GM12878 (cell line): ENCODE measurements at regions not wholly inside any gene's neighbourhood (a gene's known extent, or its start where the extent isn't known, plus 50 kb on each side); places are given as distances from the start of the nearest gene placed in this dataset.

Source experiments
- ATAC-seq: fragments of 200-7000 bp; cut with Tn5 transposase; 3 replicates; pipeline ENCODE4 v1.9.1; 2020; ENCODE audit warnings: mild to moderate bottlenecking, moderate library complexity
- BruUV-seq: library from RNA; stranded (reverse); fragments of 400-500 nt; replicated peaks from 2 replicates; lab custom pipeline; 2021; lab: Mats Ljungman, UMichigan
- CTCF ChIA-PET: fragments of 300-600 bp; sonication (Branson Sonifier 250); formaldehyde crosslinking; extraction: SDS; loops from one replicate; lab custom pipeline; 2021; ENCODE audit warnings: inconsistent platforms; lab: Yijun Ruan, JAX
- POLR2A ChIA-PET: fragments of 350-600 bp; formaldehyde crosslinking; extraction: SDS; loops from one replicate; lab custom pipeline; 2021; ENCODE audit warnings: inconsistent platforms; lab: Charles Lee
- RAD21 ChIA-PET: fragments of 300-600 bp; sonication (Branson Sonifier 250); formaldehyde crosslinking; loops from one replicate; lab custom pipeline; 2023; ENCODE audit warnings: antibody characterized with exemption; ENCODE audit not compliant: unreplicated experiment; lab: Charles Lee
- SMC1A ChIA-PET: fragments of 300-600 bp; sonication (Branson Sonifier 250); formaldehyde crosslinking; loops from one replicate; lab custom pipeline; 2023; ENCODE audit not compliant: unreplicated experiment, uncharacterized antibody; lab: Charles Lee
- DNase-seq: peaks from one replicate; pipeline ENCODE4 v3.0.0-alpha.2; 2011; ENCODE audit warnings: low read depth, low spot score
- FAIRE-seq: peaks from 3 replicates; lab custom pipeline; 2011; peaks lifted over from hg19 to GRCh38; lab: Jason Lieb, UNC
- H2AFZ ChIP-seq: 2 replicates; pipeline ENCODE4 v1.6.0; 2011; ENCODE audit warnings: low read depth, low read length, control low read depth; ENCODE audit not compliant: control insufficient read depth
- H3K27ac ChIP-seq: 2 replicates; pipeline ENCODE4 v1.5.1; 2011; ENCODE audit warnings: control low read depth; ENCODE audit not compliant: control insufficient read depth, insufficient read depth
- H3K27me3 ChIP-seq, 2 experiments: replicated peaks in 1 of 2; 2 replicates each; pipeline versions ENCODE4 v1.6.0 to v1.6.1; 2011; ENCODE audit warnings: low read length in 1 of 2; ENCODE audit not compliant: control insufficient read depth in 2 of 2, insufficient read depth in 2 of 2
- H3K36me3 ChIP-seq, 2 experiments: 2 replicates each; pipeline ENCODE4 v1.5.1; 2011; ENCODE audit warnings: low read length in 1 of 2; ENCODE audit not compliant: control insufficient read depth in 2 of 2, insufficient read depth in 2 of 2
- H3K4me1 ChIP-seq: 2 replicates; pipeline ENCODE4 v1.6.1; 2011; ENCODE audit warnings: mild to moderate bottlenecking, low read length, moderate library complexity, mixed read lengths; ENCODE audit not compliant: control insufficient read depth, insufficient read depth
- H3K4me2 ChIP-seq: 2 replicates; pipeline ENCODE4 v1.6.0; 2011; ENCODE audit warnings: control low read depth; ENCODE audit not compliant: control insufficient read depth, insufficient read depth
- H3K4me3 ChIP-seq: fragments of 200-600 bp; sonication (generic); 2 replicates; pipeline ENCODE4 v1.5.1; 2016
- H3K79me2 ChIP-seq: 2 replicates; pipeline ENCODE4 v1.6.0; 2011; ENCODE audit warnings: low read length; ENCODE audit not compliant: control insufficient read depth, insufficient read depth
- H3K9ac ChIP-seq: 2 replicates; pipeline ENCODE4 v1.8.0; 2011; ENCODE audit warnings: low read length, control low read depth, mixed read lengths; ENCODE audit not compliant: control insufficient read depth, insufficient read depth
- H3K9me3 ChIP-seq: replicated peaks from 3 replicates; pipeline ENCODE4 v1.5.1; 2011; ENCODE audit warnings: mild to moderate bottlenecking, low read length; ENCODE audit not compliant: control insufficient read depth, insufficient read depth
- H4K20me1 ChIP-seq: 2 replicates; pipeline ENCODE4 v1.6.0; 2011; ENCODE audit not compliant: control insufficient read depth, insufficient read depth
- BACH1 ChIP-seq: fragments of 450-650 bp; IDR thresholded peaks from 2 replicates; pipeline ENCODE4 v1.6.1; 2017; ENCODE audit warnings: mild to moderate bottlenecking, borderline replicate concordance
- HDAC6 ChIP-seq: fragments of 200-600 bp; sonication (generic); IDR thresholded peaks from one replicate; pipeline ENCODE4 v1.8.0; 2017; ENCODE audit warnings: antibody characterized with exemption; ENCODE audit not compliant: unreplicated experiment
- IRF4 ChIP-seq: IDR thresholded peaks from 2 replicates; pipeline ENCODE4 v1.6.1; 2011; ENCODE audit warnings: low read depth, low read length
- MAX ChIP-seq: IDR thresholded peaks from 2 replicates; pipeline ENCODE4 v1.6.1; 2012; ENCODE audit warnings: low read depth, low read length, improper control_type of control experiment
- PAX5 ChIP-seq: IDR thresholded peaks from 2 replicates; pipeline ENCODE4 v1.6.1; 2011; ENCODE audit warnings: low read depth, low read length, borderline replicate concordance
- RAD51 ChIP-seq: fragments of 450-650 bp; IDR thresholded peaks from 2 replicates; pipeline ENCODE4 v1.6.1; 2016; ENCODE audit warnings: moderate library complexity, mild to moderate bottlenecking, inconsistent platforms
- STAT1 ChIP-seq: fragments of 450-650 bp; conservative IDR thresholded peaks from 2 replicates; pipeline ENCODE4 v1.6.1; 2014; ENCODE audit warnings: antibody characterized with exemption, mild to moderate bottlenecking
- ZNF622 ChIP-seq: fragments of 450-650 bp; IDR thresholded peaks from 2 replicates; pipeline ENCODE4 v1.6.1; 2017; ENCODE audit warnings: mild to moderate bottlenecking, inconsistent platforms
- WGBS: methylation state at CpG from one replicate; pipeline ENCODE4 v1.1.6; 2016; ENCODE audit warnings: low lambda C conversion rate; ENCODE audit not compliant: insufficient replicate concordance, insufficient coverage; ENCODE audit errors: missing lambda C conversion rate; 5-methylcytosine and 5-hydroxymethylcytosine counted together
- in situ Hi-C: fragments of 300-500 bp; cut with MboI; formaldehyde crosslinking; loops from 9 replicates; pipeline ENCODE4 v1.14.3; 2018; ENCODE audit warnings: mixed read lengths
- intact Hi-C: fragments of 100-400 bp; cut with micrococcal nuclease; formaldehyde crosslinking; loops from one replicate; pipeline ENCODE4 v1.14.2; 2022; ENCODE audit not compliant: unreplicated experiment
- TF ChIP-seq, protein P1 (sequence below): IDR thresholded peaks from 2 replicates; pipeline ENCODE4 v1.6.1; 2012; ENCODE audit warnings: improper control_type of control experiment, low read depth, low read length; ENCODE audit not compliant: insufficient replicate concordance
- TF ChIP-seq, protein P2 (sequence below): fragments of 450-650 bp; formaldehyde crosslinking; IDR thresholded peaks from 2 replicates; pipeline ENCODE4 v1.5.0; 2022; ENCODE audit warnings: mild to moderate bottlenecking, missing genetic modification characterization
- TF ChIP-seq, protein P3 (sequence below): fragments of 150-350 bp; IDR thresholded peaks from 2 replicates; pipeline ENCODE4 v1.6.1; 2016; ENCODE audit warnings: low read depth, low read length

- TF ChIP-seq, protein P1, sequence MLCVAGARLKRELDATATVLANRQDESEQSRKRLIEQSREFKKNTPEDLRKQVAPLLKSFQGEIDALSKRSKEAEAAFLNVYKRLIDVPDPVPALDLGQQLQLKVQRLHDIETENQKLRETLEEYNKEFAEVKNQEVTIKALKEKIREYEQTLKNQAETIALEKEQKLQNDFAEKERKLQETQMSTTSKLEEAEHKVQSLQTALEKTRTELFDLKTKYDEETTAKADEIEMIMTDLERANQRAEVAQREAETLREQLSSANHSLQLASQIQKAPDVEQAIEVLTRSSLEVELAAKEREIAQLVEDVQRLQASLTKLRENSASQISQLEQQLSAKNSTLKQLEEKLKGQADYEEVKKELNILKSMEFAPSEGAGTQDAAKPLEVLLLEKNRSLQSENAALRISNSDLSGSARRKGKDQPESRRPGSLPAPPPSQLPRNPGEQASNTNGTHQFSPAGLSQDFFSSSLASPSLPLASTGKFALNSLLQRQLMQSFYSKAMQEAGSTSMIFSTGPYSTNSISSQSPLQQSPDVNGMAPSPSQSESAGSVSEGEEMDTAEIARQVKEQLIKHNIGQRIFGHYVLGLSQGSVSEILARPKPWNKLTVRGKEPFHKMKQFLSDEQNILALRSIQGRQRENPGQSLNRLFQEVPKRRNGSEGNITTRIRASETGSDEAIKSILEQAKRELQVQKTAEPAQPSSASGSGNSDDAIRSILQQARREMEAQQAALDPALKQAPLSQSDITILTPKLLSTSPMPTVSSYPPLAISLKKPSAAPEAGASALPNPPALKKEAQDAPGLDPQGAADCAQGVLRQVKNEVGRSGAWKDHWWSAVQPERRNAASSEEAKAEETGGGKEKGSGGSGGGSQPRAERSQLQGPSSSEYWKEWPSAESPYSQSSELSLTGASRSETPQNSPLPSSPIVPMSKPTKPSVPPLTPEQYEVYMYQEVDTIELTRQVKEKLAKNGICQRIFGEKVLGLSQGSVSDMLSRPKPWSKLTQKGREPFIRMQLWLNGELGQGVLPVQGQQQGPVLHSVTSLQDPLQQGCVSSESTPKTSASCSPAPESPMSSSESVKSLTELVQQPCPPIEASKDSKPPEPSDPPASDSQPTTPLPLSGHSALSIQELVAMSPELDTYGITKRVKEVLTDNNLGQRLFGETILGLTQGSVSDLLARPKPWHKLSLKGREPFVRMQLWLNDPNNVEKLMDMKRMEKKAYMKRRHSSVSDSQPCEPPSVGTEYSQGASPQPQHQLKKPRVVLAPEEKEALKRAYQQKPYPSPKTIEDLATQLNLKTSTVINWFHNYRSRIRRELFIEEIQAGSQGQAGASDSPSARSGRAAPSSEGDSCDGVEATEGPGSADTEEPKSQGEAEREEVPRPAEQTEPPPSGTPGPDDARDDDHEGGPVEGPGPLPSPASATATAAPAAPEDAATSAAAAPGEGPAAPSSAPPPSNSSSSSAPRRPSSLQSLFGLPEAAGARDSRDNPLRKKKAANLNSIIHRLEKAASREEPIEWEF, result no peak
These were observed 721.5 kb upstream of the GOLIM4 start (continued) for GRCh38 chr3:168817177-168817576.

DNA sequence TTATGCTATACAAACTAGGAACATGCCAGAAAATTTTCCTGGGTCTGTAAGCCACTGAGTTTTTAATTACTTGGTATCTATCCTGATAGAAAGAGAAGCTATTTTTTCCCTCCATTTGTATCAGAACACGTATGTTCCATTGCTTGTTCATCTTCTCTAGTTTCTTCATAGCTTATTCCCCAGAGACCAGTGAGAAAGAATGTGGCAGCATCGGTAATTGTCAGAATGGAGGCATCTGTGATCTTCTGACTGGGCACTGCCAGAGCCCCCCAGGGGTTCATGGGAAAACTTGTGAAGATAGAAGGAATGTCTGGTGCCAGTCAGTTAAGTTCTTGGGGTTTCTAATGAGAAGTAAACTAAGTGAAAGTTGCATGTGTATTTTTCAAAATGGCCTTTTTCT lies 720.2 kb upstream of the GOLIM4 start:
- no peak overlapping the region for H3K4me2 ChIP-seq
- H4K20me1 ChIP-seq, result no peaks in the 10 kb centered on the region
- no peaks in the 10 kb centered on the region for H3K36me3 ChIP-seq
- CTCF ChIA-PET, result interaction anchor here (1.0 to 1.7 kb wide), 4 partner anchors 9 to 13 kb away, joined by 3 to 4 read pairs (median 3); no protein-coding TSS in a partner anchor
- POLR2A ChIA-PET, result no interaction called here
- RAD21 ChIA-PET, result no interaction called here
- H3K27me3 ChIP-seq, result no peaks in the 10 kb centered on the region
- intact Hi-C loops, result no loop called here
- H3K9ac ChIP-seq, result no peak overlapping the region
- H3K27ac ChIP-seq, result no peak overlapping the region
- no peak overlapping the region for H3K4me3 ChIP-seq
- WGBS, result 0% methylated on average over 2 of the region's 2 CpGs
- FAIRE-seq (no peak), ATAC-seq (no peak), DNase-seq (no peak)
- SMC1A ChIA-PET, result no interaction called here
- H3K79me2 ChIP-seq, result no peaks in the 10 kb centered on the region
- in situ Hi-C loops, result no loop called here
- TF ChIP-seq STAT1, result no peak
- TF ChIP-seq BACH1, result no peak
- TF ChIP-seq IRF4, result no peak
- TF ChIP-seq, protein P2, sequence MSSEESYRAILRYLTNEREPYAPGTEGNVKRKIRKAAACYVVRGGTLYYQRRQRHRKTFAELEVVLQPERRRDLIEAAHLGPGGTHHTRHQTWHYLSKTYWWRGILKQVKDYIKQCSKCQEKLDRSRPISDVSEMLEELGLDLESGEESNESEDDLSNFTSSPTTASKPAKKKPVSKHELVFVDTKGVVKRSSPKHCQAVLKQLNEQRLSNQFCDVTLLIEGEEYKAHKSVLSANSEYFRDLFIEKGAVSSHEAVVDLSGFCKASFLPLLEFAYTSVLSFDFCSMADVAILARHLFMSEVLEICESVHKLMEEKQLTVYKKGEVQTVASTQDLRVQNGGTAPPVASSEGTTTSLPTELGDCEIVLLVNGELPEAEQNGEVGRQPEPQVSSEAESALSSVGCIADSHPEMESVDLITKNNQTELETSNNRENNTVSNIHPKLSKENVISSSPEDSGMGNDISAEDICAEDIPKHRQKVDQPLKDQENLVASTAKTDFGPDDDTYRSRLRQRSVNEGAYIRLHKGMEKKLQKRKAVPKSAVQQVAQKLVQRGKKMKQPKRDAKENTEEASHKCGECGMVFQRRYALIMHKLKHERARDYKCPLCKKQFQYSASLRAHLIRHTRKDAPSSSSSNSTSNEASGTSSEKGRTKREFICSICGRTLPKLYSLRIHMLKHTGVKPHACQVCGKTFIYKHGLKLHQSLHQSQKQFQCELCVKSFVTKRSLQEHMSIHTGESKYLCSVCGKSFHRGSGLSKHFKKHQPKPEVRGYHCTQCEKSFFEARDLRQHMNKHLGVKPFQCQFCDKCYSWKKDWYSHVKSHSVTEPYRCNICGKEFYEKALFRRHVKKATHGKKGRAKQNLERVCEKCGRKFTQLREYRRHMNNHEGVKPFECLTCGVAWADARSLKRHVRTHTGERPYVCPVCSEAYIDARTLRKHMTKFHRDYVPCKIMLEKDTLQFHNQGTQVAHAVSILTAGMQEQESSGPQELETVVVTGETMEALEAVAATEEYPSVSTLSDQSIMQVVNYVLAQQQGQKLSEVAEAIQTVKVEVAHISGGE (CRISPR knock-in tag), result no peak
- TF ChIP-seq, protein P3, sequence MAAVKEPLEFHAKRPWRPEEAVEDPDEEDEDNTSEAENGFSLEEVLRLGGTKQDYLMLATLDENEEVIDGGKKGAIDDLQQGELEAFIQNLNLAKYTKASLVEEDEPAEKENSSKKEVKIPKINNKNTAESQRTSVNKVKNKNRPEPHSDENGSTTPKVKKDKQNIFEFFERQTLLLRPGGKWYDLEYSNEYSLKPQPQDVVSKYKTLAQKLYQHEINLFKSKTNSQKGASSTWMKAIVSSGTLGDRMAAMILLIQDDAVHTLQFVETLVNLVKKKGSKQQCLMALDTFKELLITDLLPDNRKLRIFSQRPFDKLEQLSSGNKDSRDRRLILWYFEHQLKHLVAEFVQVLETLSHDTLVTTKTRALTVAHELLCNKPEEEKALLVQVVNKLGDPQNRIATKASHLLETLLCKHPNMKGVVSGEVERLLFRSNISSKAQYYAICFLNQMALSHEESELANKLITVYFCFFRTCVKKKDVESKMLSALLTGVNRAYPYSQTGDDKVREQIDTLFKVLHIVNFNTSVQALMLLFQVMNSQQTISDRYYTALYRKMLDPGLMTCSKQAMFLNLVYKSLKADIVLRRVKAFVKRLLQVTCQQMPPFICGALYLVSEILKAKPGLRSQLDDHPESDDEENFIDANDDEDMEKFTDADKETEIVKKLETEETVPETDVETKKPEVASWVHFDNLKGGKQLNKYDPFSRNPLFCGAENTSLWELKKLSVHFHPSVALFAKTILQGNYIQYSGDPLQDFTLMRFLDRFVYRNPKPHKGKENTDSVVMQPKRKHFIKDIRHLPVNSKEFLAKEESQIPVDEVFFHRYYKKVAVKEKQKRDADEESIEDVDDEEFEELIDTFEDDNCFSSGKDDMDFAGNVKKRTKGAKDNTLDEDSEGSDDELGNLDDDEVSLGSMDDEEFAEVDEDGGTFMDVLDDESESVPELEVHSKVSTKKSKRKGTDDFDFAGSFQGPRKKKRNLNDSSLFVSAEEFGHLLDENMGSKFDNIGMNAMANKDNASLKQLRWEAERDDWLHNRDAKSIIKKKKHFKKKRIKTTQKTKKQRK, result no peak
- no peak for TF ChIP-seq RAD51
- TF ChIP-seq PAX5, result no peak
- no peak for TF ChIP-seq ZNF622
- no peak for TF ChIP-seq HDAC6
- no peak for TF ChIP-seq MAX
- H2AFZ ChIP-seq, result no peak overlapping the region
- no peaks in the 10 kb centered on the region for H3K9me3 ChIP-seq
- no TSS peak for BruUV-seq
- H3K4me1 ChIP-seq, result no peaks in the 10 kb centered on the region
